ENCODE measurements at regions not wholly inside any gene's neighbourhood (a gene's known extent, or its start where the extent isn't known, plus 50 kb on each side); places are given as distances from the start of the nearest gene placed in this dataset.

- TF ChIP-seq, protein P1, sequence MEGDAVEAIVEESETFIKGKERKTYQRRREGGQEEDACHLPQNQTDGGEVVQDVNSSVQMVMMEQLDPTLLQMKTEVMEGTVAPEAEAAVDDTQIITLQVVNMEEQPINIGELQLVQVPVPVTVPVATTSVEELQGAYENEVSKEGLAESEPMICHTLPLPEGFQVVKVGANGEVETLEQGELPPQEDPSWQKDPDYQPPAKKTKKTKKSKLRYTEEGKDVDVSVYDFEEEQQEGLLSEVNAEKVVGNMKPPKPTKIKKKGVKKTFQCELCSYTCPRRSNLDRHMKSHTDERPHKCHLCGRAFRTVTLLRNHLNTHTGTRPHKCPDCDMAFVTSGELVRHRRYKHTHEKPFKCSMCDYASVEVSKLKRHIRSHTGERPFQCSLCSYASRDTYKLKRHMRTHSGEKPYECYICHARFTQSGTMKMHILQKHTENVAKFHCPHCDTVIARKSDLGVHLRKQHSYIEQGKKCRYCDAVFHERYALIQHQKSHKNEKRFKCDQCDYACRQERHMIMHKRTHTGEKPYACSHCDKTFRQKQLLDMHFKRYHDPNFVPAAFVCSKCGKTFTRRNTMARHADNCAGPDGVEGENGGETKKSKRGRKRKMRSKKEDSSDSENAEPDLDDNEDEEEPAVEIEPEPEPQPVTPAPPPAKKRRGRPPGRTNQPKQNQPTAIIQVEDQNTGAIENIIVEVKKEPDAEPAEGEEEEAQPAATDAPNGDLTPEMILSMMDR (conservative IDR thresholded peaks at IDR 0.05; ENCODE audit: low read length) = no peak
- TF ChIP-seq EZH2phosphoT487 (IDR thresholded peaks at IDR 0.05; ENCODE audit: borderline replicate concordance, low read depth, low read length) = no peak
Measured at GRCh38 chr20:60652046-60652445, 600.0 kb upstream of the CDH4 start.

Measured in OCI-LY7 (cell line).